ENCODE measurements at regions not wholly inside any gene's neighbourhood (a gene's known extent, or its start where the extent isn't known, plus 50 kb on each side); places are given as distances from the start of the nearest gene placed in this dataset.

- TF ChIP-seq JUND (IDR thresholded peaks at IDR 0.05) (no peak), HNF4A (conservative IDR thresholded peaks at IDR 0.05) (no peak), HNF4G (IDR thresholded peaks at IDR 0.05) (no peak), NR2F2 (IDR thresholded peaks at IDR 0.05) (no peak), EGR1 (IDR thresholded peaks at IDR 0.05; ENCODE audit: low read depth in 2 of 2) (no peak), FOXA2 (IDR thresholded peaks at IDR 0.05) (no peak), ZBTB33 (IDR thresholded peaks at IDR 0.05) (no peak), FOXA1 (IDR thresholded peaks at IDR 0.05) (no peak), TAF1 (conservative IDR thresholded peaks at IDR 0.05) (no peak), YY1 (IDR thresholded peaks at IDR 0.05) (no peak), CTCF (IDR thresholded peaks at IDR 0.05; ENCODE audit: low read depth, low read length, missing input control) (no peak), GABPA (IDR thresholded peaks at IDR 0.05 in 1 of 2, conservative IDR thresholded peaks at IDR 0.05 in 1 of 2) (no peak), ATF3 (IDR thresholded peaks at IDR 0.05) (no peak), MAX (IDR thresholded peaks at IDR 0.05) (no peak), SP1 (IDR thresholded peaks at IDR 0.05) (no peak), RXRA (IDR thresholded peaks at IDR 0.05) (no peak), REST (IDR thresholded peaks at IDR 0.05) (no peak), RAD21 (IDR thresholded peaks at IDR 0.05) (no peak)
- H3K4me3 ChIP-seq (ENCODE audit: low read depth in 1 of 3, low read length in 3 of 3), result no peak overlapping the region
- no peaks in the 10 kb centered on the region for H3K27me3 ChIP-seq (ENCODE audit: control insufficient read depth in 4 of 4, insufficient read depth in 4 of 4, low read length in 3 of 4)
- no peaks in the 10 kb centered on the region for H3K4me1 ChIP-seq (ENCODE audit: control insufficient read depth in 4 of 4, insufficient read depth in 4 of 4, low read length in 3 of 4)
- no peak overlapping the region for H3K27ac ChIP-seq (ENCODE audit: low read depth in 1 of 2, low read length in 2 of 2)
- no peak for DNase-seq (ENCODE audit: low spot score)
- H3K36me3 ChIP-seq (ENCODE audit: control insufficient read depth in 4 of 4, insufficient read depth in 3 of 4, low read depth in 1 of 4, low read length in 3 of 4), result no peaks in the 10 kb centered on the region
- no peak overlapping the region for H3K9ac ChIP-seq (ENCODE audit: low read depth in 1 of 2, low read length in 2 of 2)
- no peaks in the 10 kb centered on the region for H3K9me3 ChIP-seq (ENCODE audit: control insufficient read depth in 4 of 4, low read length in 3 of 4)
- WGBS, result 79% methylated on average over 2 of the region's 2 CpGs
Measured at GRCh38 chr1:189620471-189620870, 857.2 kb downstream of the BRINP3 start.

All from liver (tissue), 8 donors.